SK-N-SH (cell line): ENCODE measurements at regions not wholly inside any gene's neighbourhood (a gene's known extent, or its start where the extent isn't known, plus 50 kb on each side); places are given as distances from the start of the nearest gene placed in this dataset.

ENCODE experiments used
- CTCF ChIP-seq: fragments of 200-600 bp; sonication (generic); IDR thresholded peaks from 2 replicates; pipeline ENCODE4 v1.6.1; 2017; ENCODE audit warnings: antibody characterized with exemption, mild to moderate bottlenecking, moderate library complexity
- EZH2phosphoT487 ChIP-seq: fragments of 200-600 bp; sonication (generic); IDR thresholded peaks from 2 replicates; pipeline ENCODE4 v1.6.1; 2017; ENCODE audit warnings: low read depth, mixed run types, mild to moderate bottlenecking, antibody characterized with exemption, moderate library complexity, borderline replicate concordance
- MAX ChIP-seq: IDR thresholded peaks from 2 replicates; pipeline ENCODE4 v1.4.0; 2012; ENCODE audit warnings: low read depth
- RCOR1 ChIP-seq: fragments of 150-350 bp; IDR thresholded peaks from 2 replicates; pipeline ENCODE4 v1.6.1; 2017; ENCODE audit warnings: antibody characterized with exemption, low read length
- RFX5 ChIP-seq: IDR thresholded peaks from 2 replicates; pipeline ENCODE4 v1.6.1; 2012; ENCODE audit warnings: mild to moderate bottlenecking, improper control_type of control experiment, low read length
- TCF12 ChIP-seq: IDR thresholded peaks from 2 replicates; pipeline ENCODE4 v1.4.0; 2012
- ZBTB33 ChIP-seq: IDR thresholded peaks from 2 replicates; pipeline ENCODE4 v1.4.0; 2012; ENCODE audit warnings: low read depth, borderline replicate concordance
- TF ChIP-seq, protein P1 (sequence below): IDR thresholded peaks from 2 replicates; pipeline ENCODE4 v1.6.1; 2012; ENCODE audit warnings: mild to moderate bottlenecking, low read depth, low read length, moderate library complexity

GRCh38 chr16:8326232-8326631 is 264.1 kb downstream of the TMEM114 start:
- TF ChIP-seq, protein P1, sequence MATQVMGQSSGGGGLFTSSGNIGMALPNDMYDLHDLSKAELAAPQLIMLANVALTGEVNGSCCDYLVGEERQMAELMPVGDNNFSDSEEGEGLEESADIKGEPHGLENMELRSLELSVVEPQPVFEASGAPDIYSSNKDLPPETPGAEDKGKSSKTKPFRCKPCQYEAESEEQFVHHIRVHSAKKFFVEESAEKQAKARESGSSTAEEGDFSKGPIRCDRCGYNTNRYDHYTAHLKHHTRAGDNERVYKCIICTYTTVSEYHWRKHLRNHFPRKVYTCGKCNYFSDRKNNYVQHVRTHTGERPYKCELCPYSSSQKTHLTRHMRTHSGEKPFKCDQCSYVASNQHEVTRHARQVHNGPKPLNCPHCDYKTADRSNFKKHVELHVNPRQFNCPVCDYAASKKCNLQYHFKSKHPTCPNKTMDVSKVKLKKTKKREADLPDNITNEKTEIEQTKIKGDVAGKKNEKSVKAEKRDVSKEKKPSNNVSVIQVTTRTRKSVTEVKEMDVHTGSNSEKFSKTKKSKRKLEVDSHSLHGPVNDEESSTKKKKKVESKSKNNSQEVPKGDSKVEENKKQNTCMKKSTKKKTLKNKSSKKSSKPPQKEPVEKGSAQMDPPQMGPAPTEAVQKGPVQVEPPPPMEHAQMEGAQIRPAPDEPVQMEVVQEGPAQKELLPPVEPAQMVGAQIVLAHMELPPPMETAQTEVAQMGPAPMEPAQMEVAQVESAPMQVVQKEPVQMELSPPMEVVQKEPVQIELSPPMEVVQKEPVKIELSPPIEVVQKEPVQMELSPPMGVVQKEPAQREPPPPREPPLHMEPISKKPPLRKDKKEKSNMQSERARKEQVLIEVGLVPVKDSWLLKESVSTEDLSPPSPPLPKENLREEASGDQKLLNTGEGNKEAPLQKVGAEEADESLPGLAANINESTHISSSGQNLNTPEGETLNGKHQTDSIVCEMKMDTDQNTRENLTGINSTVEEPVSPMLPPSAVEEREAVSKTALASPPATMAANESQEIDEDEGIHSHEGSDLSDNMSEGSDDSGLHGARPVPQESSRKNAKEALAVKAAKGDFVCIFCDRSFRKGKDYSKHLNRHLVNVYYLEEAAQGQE: no peak
- TF ChIP-seq CTCF (no peak), MAX (no peak), TCF12 (no peak), EZH2phosphoT487 (no peak), RCOR1 (no peak), ZBTB33 (no peak), RFX5 (no peak)
